NCI-H82 treated with DMSO at 0.1 percent for 48 hours (cell line): ENCODE measurements at regions not wholly inside any gene's neighbourhood (a gene's known extent, or its start where the extent isn't known, plus 50 kb on each side); places are given as distances from the start of the nearest gene placed in this dataset.

Experiments used
- DNase-seq: peaks from one replicate; lab custom pipeline; 2025; ENCODE audit not compliant: unreplicated experiment; lab: John Stamatoyannopoulos, UW

- no peak for DNase-seq
Observed at GRCh38 chr1:80050523-80050922, 1044.0 kb upstream of the ADGRL4 start.

- no peak for DNase-seq
Observed at GRCh38 chr1:80050085-80050484, 1043.6 kb upstream of the ADGRL4 start.

- no peak for DNase-seq
Observed at GRCh38 chr1:80048716-80049115, 1042.2 kb upstream of the ADGRL4 start.

DNA sequence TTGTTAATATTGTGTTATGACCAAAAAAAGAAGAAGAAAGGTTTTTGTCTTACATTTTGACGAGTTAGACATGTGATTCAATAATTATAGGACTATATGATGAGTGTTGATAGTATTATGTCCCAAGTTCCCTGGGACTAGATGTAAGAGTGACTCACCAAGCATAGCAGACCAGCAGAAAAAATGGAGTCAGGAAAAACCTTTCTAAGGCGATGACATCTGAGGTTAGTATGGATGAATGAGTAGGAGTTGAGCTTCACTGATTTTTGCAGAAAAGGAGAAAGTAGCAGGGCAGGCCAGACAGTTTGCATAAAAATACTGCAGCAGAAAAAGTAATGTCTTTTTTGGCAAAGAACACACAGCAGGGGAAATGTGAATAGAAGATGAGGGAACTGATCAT is 1041.3 kb upstream of the ADGRL4 start:
- DNase-seq: no peak

DNA sequence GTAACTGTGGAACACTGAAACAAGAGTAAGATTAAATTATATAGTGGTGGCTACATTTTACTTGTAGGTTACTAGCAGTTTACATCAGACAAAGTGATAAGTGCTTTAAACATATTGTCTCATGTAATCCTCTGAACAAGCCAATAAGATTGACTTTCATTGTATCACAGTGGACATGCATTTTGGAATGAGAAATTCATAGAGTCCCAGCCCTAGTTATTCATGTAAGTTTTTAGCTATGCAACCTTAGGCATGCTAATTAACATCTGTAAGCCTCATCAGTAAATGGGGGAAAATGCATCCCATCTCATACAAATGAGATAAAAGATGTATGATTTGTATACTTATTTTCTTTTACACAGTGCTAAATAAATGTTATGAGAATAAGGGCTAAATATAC is 1038.1 kb upstream of the ADGRL4 start:
- no peak for DNase-seq

- DNase-seq: no peak
Observed at GRCh38 chr1:80036690-80037432, 1030.3 kb upstream of the ADGRL4 start.

DNA sequence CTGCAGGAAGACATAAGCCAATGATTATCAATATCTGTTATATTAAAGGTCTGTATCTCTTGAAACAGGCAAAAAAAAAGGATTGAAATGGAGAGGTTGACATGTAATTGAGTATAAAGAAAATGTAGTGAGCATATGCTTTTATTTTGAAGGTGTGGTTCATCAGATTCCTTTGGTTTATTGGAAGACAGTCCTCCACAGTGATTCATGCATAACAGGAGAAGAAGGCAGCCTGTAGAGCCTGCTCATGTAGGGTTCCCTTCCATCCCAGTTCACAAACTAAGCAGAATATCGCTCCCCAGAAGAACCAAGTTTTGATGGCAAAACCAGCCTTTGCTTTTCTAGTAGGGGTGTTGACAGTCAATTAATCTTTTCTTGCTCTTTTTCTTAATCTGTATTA is 1016.8 kb upstream of the ADGRL4 start:
- no peak for DNase-seq

GRCh38 chr1:80021891-80022290 is 1015.4 kb upstream of the ADGRL4 start:
- no peak for DNase-seq

DNA sequence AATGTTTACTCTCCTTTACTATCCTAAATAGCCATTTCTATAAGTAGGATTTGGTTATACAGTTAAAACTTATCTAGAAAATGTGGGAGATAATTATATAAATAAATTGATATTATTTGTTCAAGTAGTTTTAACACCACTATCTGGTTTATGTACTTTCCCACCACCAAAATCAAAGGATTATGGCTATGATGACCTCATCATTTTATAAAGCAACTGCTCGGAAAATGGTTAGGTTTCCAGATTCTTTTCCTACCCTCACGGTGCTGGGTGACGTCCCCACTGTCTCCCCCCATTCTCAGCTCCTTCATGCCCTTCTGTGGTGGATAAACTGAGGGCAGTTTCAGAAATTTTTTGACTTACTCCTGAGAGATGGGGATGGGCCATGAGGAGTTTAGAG is 1011.8 kb upstream of the ADGRL4 start:
- no peak for DNase-seq

GRCh38 chr1:80008934-80009333 is 1002.4 kb upstream of the ADGRL4 start:
- DNase-seq: no peak

DNA sequence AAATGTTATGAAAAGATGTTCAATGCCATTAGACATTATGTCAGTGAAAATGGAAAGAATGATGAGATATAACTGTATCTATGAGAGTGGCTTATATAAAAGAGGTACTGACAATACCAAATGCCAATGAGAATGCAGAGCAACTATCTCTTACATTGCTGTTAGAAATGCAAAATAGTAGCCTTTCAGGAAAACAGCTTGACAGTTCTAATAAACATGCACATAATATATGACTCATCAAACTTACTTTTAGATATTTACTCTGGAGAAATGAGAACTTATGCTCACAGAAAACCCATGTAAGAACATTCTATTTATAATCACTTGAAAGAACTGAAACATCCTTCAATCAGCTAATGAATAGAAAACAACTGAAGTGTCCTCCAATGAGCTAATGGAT is 996.7 kb upstream of the ADGRL4 start:
- no peak for DNase-seq

- no peak for DNase-seq
Observed at GRCh38 chr1:79988401-79988800, 981.9 kb upstream of the ADGRL4 start.

GRCh38 chr1:79982211-79982610 is 975.7 kb upstream of the ADGRL4 start:
- no peak for DNase-seq

GRCh38 chr1:79981481-79981880 is 975.0 kb upstream of the ADGRL4 start:
- no peak for DNase-seq

DNA sequence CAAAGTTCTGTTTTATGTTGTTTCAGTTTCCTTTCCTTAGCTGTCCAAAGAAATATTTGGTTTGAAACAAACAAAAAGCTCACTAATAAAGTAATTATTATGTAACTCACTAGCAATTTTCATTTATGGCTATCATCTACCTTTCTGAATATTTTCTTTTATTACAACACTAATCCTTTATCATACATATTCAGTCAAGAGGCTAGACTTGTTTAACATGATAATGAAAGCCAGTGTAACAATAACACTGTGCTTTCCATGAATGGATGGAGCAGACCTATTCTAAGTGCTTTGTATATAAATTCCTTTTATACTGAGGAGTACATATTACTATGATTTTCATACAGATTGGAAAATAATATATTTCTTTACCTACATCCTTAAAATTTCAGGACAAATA is 972.8 kb upstream of the ADGRL4 start:
- no peak for DNase-seq

DNA sequence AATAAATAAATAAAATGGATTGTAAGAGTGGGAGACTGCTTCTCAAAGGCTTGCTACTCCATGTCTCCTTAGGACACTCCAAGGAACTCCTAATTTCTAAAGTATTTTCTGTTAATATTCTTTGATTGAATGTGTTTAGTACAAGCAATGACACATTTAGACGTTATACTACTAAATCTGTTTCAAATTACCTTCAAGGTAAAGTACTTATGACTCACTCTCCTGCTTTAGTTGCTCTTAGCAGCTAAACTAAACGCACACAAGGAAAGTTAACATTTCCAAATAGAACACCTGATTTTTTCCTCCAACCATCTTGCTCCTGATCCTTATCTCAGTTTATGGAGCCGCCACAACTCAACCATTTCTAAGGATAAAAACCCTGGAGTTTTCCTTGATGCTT is 969.8 kb upstream of the ADGRL4 start:
- DNase-seq: no peak

- no peak for DNase-seq
Observed at GRCh38 chr1:79974659-79975058, 968.1 kb upstream of the ADGRL4 start.

- no peak for DNase-seq
Observed at GRCh38 chr1:79969886-79970285, 963.4 kb upstream of the ADGRL4 start.

DNA sequence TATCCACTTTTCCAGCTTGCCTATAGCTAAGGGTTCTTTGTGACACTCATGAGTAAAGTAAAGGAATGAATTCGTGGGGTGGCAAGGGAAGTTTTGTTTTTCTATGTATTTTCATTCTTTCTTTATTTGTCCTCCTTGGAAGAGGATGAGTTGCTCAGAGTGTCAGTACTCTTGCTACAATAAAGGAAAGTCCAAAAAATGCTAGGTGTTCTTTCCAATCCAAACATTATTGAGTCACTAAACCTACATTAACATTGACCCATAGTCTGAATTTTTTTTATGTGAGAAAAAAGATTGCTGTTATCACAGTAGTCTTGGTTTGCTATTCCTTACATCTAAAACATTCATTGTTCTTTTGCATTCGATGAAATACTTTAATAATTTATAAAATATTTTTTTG is 959.9 kb upstream of the ADGRL4 start:
- no peak for DNase-seq

DNA sequence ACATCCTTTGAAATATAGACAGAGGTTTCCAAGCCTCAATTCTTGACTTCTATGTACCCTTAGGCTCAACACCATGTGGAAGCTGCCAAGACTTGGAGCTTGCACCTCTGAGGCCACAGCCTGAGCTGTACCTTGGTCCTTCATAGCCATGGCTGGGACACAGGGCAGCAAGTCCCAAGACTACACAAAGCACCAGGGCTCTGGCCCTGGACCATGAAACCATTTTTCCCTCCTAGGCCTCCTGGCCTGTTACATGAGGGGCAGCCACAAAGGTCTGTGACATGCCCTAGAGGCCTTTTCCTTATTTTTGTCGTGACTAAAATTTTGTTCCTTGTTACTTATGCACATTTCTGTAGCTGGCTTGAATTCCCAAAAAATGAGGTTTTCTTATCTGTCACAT is 953.1 kb upstream of the ADGRL4 start:
- no peak for DNase-seq

- no peak for DNase-seq
Observed at GRCh38 chr1:79955966-79956365, 949.4 kb upstream of the ADGRL4 start.

- no peak for DNase-seq
Observed at GRCh38 chr1:79950511-79950910, 944.0 kb upstream of the ADGRL4 start.

- DNase-seq: no peak
Observed at GRCh38 chr1:79945391-79945790, 938.9 kb upstream of the ADGRL4 start.
